Pulmonary artery endothelial cell (primary cell): ENCODE measurements at regions not wholly inside any gene's neighbourhood (a gene's known extent, or its start where the extent isn't known, plus 50 kb on each side); places are given as distances from the start of the nearest gene placed in this dataset.
"Not testable (repeated sequence)": the region's sequence is repeated elsewhere in the genome, so short reads cannot be mapped to it uniquely, and the experiment has no call there.

ENCODE experiments used
- DNase-seq: peaks from one replicate; pipeline ENCODE4 v3.0.0-alpha.2; 2011; ENCODE audit warnings: low read depth, low spot score

GRCh38 chr5:1999794-2000193, 117.1 kb upstream of the IRX4 start:
- DNase-seq = no peak

GRCh38 chr5:1998716-1999317, 116.1 kb upstream of the IRX4 start:
- DNase-seq = no peak

- no peak for DNase-seq
Observed at GRCh38 chr5:1998348-1998669, 115.6 kb upstream of the IRX4 start.

GRCh38 chr5:1997640-1998347, 115.1 kb upstream of the IRX4 start:
- DNase-seq = no peak

GRCh38 chr5:1995491-1995890, 112.8 kb upstream of the IRX4 start:
- no peak for DNase-seq

GRCh38 chr5:1987471-1987870, 104.7 kb upstream of the IRX4 start:
- DNase-seq = no peak

- DNase-seq = no peak
Observed at GRCh38 chr5:1985781-1986180, 103.1 kb upstream of the IRX4 start.

GRCh38 chr5:1983919-1984695, 101.4 kb upstream of the IRX4 start:
- no peak for DNase-seq

GRCh38 chr5:1983401-1983800, 100.7 kb upstream of the IRX4 start:
- no peak for DNase-seq

GRCh38 chr5:1982561-1982960, 99.8 kb upstream of the IRX4 start:
- not testable (repeated sequence) for DNase-seq

GRCh38 chr5:1975898-1976765, 93.4 kb upstream of the IRX4 start:
- no peak for DNase-seq

GRCh38 chr5:1975406-1975715, 92.6 kb upstream of the IRX4 start:
- no peak for DNase-seq

- DNase-seq = no peak
Observed at GRCh38 chr5:1974501-1975405, 92.0 kb upstream of the IRX4 start.

GRCh38 chr5:1974081-1974480, 91.4 kb upstream of the IRX4 start:
- DNase-seq = no peak

- no peak for DNase-seq
Observed at GRCh38 chr5:1973391-1974013, 90.8 kb upstream of the IRX4 start.

- DNase-seq = no peak
Observed at GRCh38 chr5:1971944-1972343, 89.2 kb upstream of the IRX4 start.

- no peak for DNase-seq
Observed at GRCh38 chr5:1967736-1968135, 85.0 kb upstream of the IRX4 start.

GRCh38 chr5:1966461-1966860, 83.7 kb upstream of the IRX4 start:
- no peak for DNase-seq

- no peak for DNase-seq
Observed at GRCh38 chr5:1965925-1966324, 83.2 kb upstream of the IRX4 start.

GRCh38 chr5:1963941-1964451, 81.3 kb upstream of the IRX4 start:
- DNase-seq = no peak
